Panc1 (cell line): ENCODE measurements at regions not wholly inside any gene's neighbourhood (a gene's known extent, or its start where the extent isn't known, plus 50 kb on each side); places are given as distances from the start of the nearest gene placed in this dataset.

ENCODE experiments used
- ATAC-seq: fragments of 200-7000 bp; cut with Tn5 transposase; 2 replicates; pipeline ENCODE4 v1.9.1; 2020; ENCODE audit warnings: mild to moderate bottlenecking, moderate library complexity
- BruUV-seq: library from RNA; stranded (reverse); fragments of 400-500 nt; replicated peaks from 2 replicates; lab custom pipeline; 2021; lab: Mats Ljungman, UMichigan
- CTCF ChIA-PET: fragments of 300-600 bp; sonication (Branson Sonifier 250); formaldehyde crosslinking; loops from one replicate; lab custom pipeline; 2022; ENCODE audit warnings: antibody characterized with exemption; lab: Charles Lee
- POLR2A ChIA-PET: fragments of 300-600 bp; sonication (Branson Sonifier 250); formaldehyde crosslinking; loops from one replicate; lab custom pipeline; 2022; ENCODE audit warnings: antibody characterized with exemption; lab: Charles Lee
- DNase-seq: peaks from one replicate; pipeline ENCODE4 v3.0.0-alpha.2; 2010; ENCODE audit warnings: low read depth, low spot score
- H3K27ac ChIP-seq: 2 replicates; pipeline ENCODE4 v1.5.1; 2011; ENCODE audit warnings: mild to moderate bottlenecking, low read length, inconsistent platforms
- H3K27me3 ChIP-seq: fragments of 200-500 bp; sonication (Bioruptor generic); 2 replicates; pipeline ENCODE4 v1.6.0; 2014; ENCODE audit warnings: low read length, inconsistent platforms; ENCODE audit not compliant: control insufficient read depth, insufficient read depth
- H3K36me3 ChIP-seq: fragments of 200-500 bp; sonication (Bioruptor generic); 2 replicates; pipeline ENCODE4 v1.5.1; 2014; ENCODE audit warnings: inconsistent platforms, mild to moderate bottlenecking, low read length, moderate library complexity; ENCODE audit not compliant: control insufficient read depth, insufficient read depth
- H3K4me1 ChIP-seq: 2 replicates; pipeline ENCODE4 v1.5.1; 2011; ENCODE audit warnings: inconsistent platforms, mild to moderate bottlenecking, low read length, moderate library complexity; ENCODE audit not compliant: control insufficient read depth, insufficient read depth
- H3K4me3 ChIP-seq, 2 experiments: 2 replicates each; pipeline ENCODE4 v1.5.1; 2011 to 2012; ENCODE audit warnings: low read depth in 2 of 2, low read length in 2 of 2, mild to moderate bottlenecking in 2 of 2, inconsistent platforms in 1 of 2, moderate library complexity in 1 of 2
- H3K9me3 ChIP-seq: fragments of 200-500 bp; sonication (Bioruptor generic); 2 replicates; pipeline ENCODE4 v1.5.1; 2014; ENCODE audit warnings: low read depth, mild to moderate bottlenecking, inconsistent platforms, low read length, moderate library complexity; ENCODE audit not compliant: control insufficient read depth, insufficient read depth
- CTCF ChIP-seq: fragments of 450-650 bp; IDR thresholded peaks from 2 replicates; pipeline ENCODE4 v1.5.1; 2017; ENCODE audit warnings: mild to moderate bottlenecking
- POLR2AphosphoS5 ChIP-seq: IDR thresholded peaks from 2 replicates; pipeline ENCODE4 v1.6.1; 2012; ENCODE audit warnings: mild to moderate bottlenecking, low read depth, low read length, moderate library complexity
- REST ChIP-seq, 2 experiments: IDR thresholded peaks; 2 replicates each; pipeline ENCODE4 v1.6.1; 2011 to 2012; ENCODE audit warnings: low read depth in 2 of 2, control low read depth in 1 of 2, low read length in 1 of 2, mild to moderate bottlenecking in 1 of 2, moderate library complexity in 1 of 2; ENCODE audit not compliant: insufficient read depth in 1 of 2
- SIN3A ChIP-seq: IDR thresholded peaks from 2 replicates; pipeline ENCODE4 v1.6.1; 2012; ENCODE audit warnings: low read depth, mild to moderate bottlenecking, low read length, moderate library complexity, borderline replicate concordance; ENCODE audit not compliant: insufficient read depth
- TCF7L2 ChIP-seq: IDR thresholded peaks from 2 replicates; pipeline ENCODE4 v1.6.1; 2011; ENCODE audit warnings: mild to moderate bottlenecking, low read depth, low read length, inconsistent platforms
- in situ Hi-C: cut with HindIII; loops from 2 replicates; pipeline ENCODE4 v1.10.0; 2016; ENCODE audit warnings: low sequenced_read_pairs, low pct_unique_long_range_greater_than_20kb
- intact Hi-C: fragments of 100-400 bp; cut with micrococcal nuclease; formaldehyde crosslinking; loops from one replicate; pipeline ENCODE4 v1.10.0; 2022; ENCODE audit not compliant: unreplicated experiment

- BruUV-seq: no TSS peak
- DNase-seq (peak; percentile 93), ATAC-seq (peak; percentile 96)
- Histone ChIP-seq H3K4me1 (peaks cover 13% of the 10 kb centered on the region), H3K27me3 (no peaks in the 10 kb centered on the region), H3K9me3 (no peaks in the 10 kb centered on the region), H3K36me3 (peaks cover 4% of the 10 kb centered on the region; the same call in 1 of the 2 replicates), H3K4me3 (peak overlapping the region; percentile 97 to 98), H3K27ac (peak overlapping the region; percentile 98)
- CTCF ChIA-PET: no interaction called here
- POLR2A ChIA-PET: no interaction called here
- in situ Hi-C loops: no loop called here
- intact Hi-C loops: no loop called here
- TF ChIP-seq TCF7L2 (no peak), REST (IDR thresholded peaks at IDR 0.05; ENCODE audit: insufficient read depth in 1 of 2, low read depth in 2 of 2, low read length in 1 of 2) (0 out of 4 replicates have a peak, but pooled peaks of 1 of the 2 experiments have one; percentile 2), SIN3A (peak; percentile 31; the same call in 1 of the 2 replicates), CTCF (no peak), POLR2AphosphoS5 (peak; percentile 89)
Observed at GRCh38 chr19:27793128-27793643, 1419.8 kb downstream of the UQCRFS1 start.

- ChIA-PET POLR2A (no interaction called here), CTCF (interaction anchor here (0.6 kb wide), 1 partner anchor 17 kb away, joined by 3 read pairs; no protein-coding TSS in a partner anchor)
- intact Hi-C loops: no loop called here
- peak overlapping the region; percentile 97 to 98 for H3K4me3 ChIP-seq
- in situ Hi-C loops: no loop called here
- TF ChIP-seq REST (IDR thresholded peaks at IDR 0.05; ENCODE audit: insufficient read depth in 1 of 2, low read depth in 2 of 2, low read length in 1 of 2) (no peak), SIN3A (no peak), TCF7L2 (no peak), POLR2AphosphoS5 (no peak), CTCF (no peak)
- peaks cover 4% of the 10 kb centered on the region; the same call in 1 of the 2 replicates for H3K36me3 ChIP-seq
- H3K9me3 ChIP-seq: no peaks in the 10 kb centered on the region
- DNase-seq (no peak), ATAC-seq (no peak)
- peak overlapping the region; percentile 98 for H3K27ac ChIP-seq
- H3K27me3 ChIP-seq: no peaks in the 10 kb centered on the region
- H3K4me1 ChIP-seq: peaks cover 13% of the 10 kb centered on the region
- BruUV-seq: no TSS peak
Observed at GRCh38 chr19:27792576-27793127, 1420.3 kb downstream of the UQCRFS1 start.
